ENCODE measurements at regions not wholly inside any gene's neighbourhood (a gene's known extent, or its start where the extent isn't known, plus 50 kb on each side); places are given as distances from the start of the nearest gene placed in this dataset.
"Not testable (repeated sequence)": the region's sequence is repeated elsewhere in the genome, so short reads cannot be mapped to it uniquely, and the experiment has no call there.

- no peaks in the 10 kb centered on the region for H3K4me1 ChIP-seq
- TF ChIP-seq CTCF (IDR thresholded peaks at IDR 0.05; ENCODE audit: borderline replicate concordance): no peak
- H3K27me3 ChIP-seq (ENCODE audit: low read depth): no peaks in the 10 kb centered on the region
- intact Hi-C loops (cut with micrococcal nuclease): no loop called here
- no peaks in the 10 kb centered on the region for H3K36me3 ChIP-seq
- no peak overlapping the region for H3K27ac ChIP-seq (replicated peaks)
- H3K9me3 ChIP-seq (replicated peaks): no peaks in the 10 kb centered on the region
- no peak for DNase-seq
- no peak overlapping the region for H3K4me3 ChIP-seq
These were observed 1280.9 kb downstream of the NSUN3 start for GRCh38 chr3:95343767-95344166.

- H3K4me1 ChIP-seq; intact Hi-C loops (cut with micrococcal nuclease); DNase-seq; H3K4me3 ChIP-seq; H3K27me3 ChIP-seq (ENCODE audit: low read depth); H3K36me3 ChIP-seq; H3K27ac ChIP-seq (replicated peaks); H3K9me3 ChIP-seq (replicated peaks): not testable (repeated sequence)
These were observed 1285.1 kb downstream of the NSUN3 start for GRCh38 chr3:95347936-95348335.

- intact Hi-C loops (cut with micrococcal nuclease): no loop called here
- Histone ChIP-seq H3K4me1 (no peaks in the 10 kb centered on the region), H3K36me3 (no peaks in the 10 kb centered on the region), H3K27me3 (ENCODE audit: low read depth) (no peaks in the 10 kb centered on the region), H3K4me3 (no peak overlapping the region), H3K9me3 (replicated peaks) (peaks cover 7% of the 10 kb centered on the region), H3K27ac (replicated peaks) (no peak overlapping the region)
- no peak for DNase-seq
- TF ChIP-seq CTCF (IDR thresholded peaks at IDR 0.05; ENCODE audit: borderline replicate concordance): no peak
These were observed 1286.0 kb downstream of the NSUN3 start for GRCh38 chr3:95348879-95349278.

- Histone ChIP-seq H3K36me3 (no peaks in the 10 kb centered on the region), H3K27me3 (ENCODE audit: low read depth) (no peaks in the 10 kb centered on the region), H3K27ac (replicated peaks) (no peak overlapping the region), H3K4me3 (no peak overlapping the region), H3K9me3 (replicated peaks) (peaks cover 7% of the 10 kb centered on the region), H3K4me1 (no peaks in the 10 kb centered on the region)
- no peak for TF ChIP-seq CTCF (IDR thresholded peaks at IDR 0.05; ENCODE audit: borderline replicate concordance)
- DNase-seq: no peak
- intact Hi-C loops (cut with micrococcal nuclease): no loop called here
These were observed 1287.2 kb downstream of the NSUN3 start for GRCh38 chr3:95350049-95350448.

GRCh38 chr3:95351158-95351557 is 1288.3 kb downstream of the NSUN3 start:
- no peak for DNase-seq
- no peaks in the 10 kb centered on the region for H3K4me1 ChIP-seq
- intact Hi-C loops (cut with micrococcal nuclease): no loop called here

GRCh38 chr3:95352471-95352870 is 1289.6 kb downstream of the NSUN3 start:
- no peaks in the 10 kb centered on the region for H3K27me3 ChIP-seq (ENCODE audit: low read depth)
- no peaks in the 10 kb centered on the region for H3K4me1 ChIP-seq
- TF ChIP-seq CTCF (IDR thresholded peaks at IDR 0.05; ENCODE audit: borderline replicate concordance): no peak
- no peaks in the 10 kb centered on the region for H3K36me3 ChIP-seq
- H3K9me3 ChIP-seq (replicated peaks): peaks cover 7% of the 10 kb centered on the region
- H3K4me3 ChIP-seq: no peak overlapping the region
- no peak overlapping the region for H3K27ac ChIP-seq (replicated peaks)
- DNase-seq: no peak
- intact Hi-C loops (cut with micrococcal nuclease): no loop called here

More at GRCh38 chr3:95351158-95351557, 1288.3 kb downstream of the NSUN3 start:
- no peak for TF ChIP-seq CTCF (IDR thresholded peaks at IDR 0.05; ENCODE audit: borderline replicate concordance)
- Histone ChIP-seq H3K4me3 (no peak overlapping the region), H3K27me3 (ENCODE audit: low read depth) (no peaks in the 10 kb centered on the region), H3K36me3 (no peaks in the 10 kb centered on the region), H3K27ac (replicated peaks) (no peak overlapping the region), H3K9me3 (replicated peaks) (peaks cover 7% of the 10 kb centered on the region)

Data from left ventricle myocardium inferior (tissue), 1 donor.